K562 (cell line): ENCODE measurements at regions not wholly inside any gene's neighbourhood (a gene's known extent, or its start where the extent isn't known, plus 50 kb on each side); places are given as distances from the start of the nearest gene placed in this dataset.
A peak's percentile ranks its signal among the peaks of the same experiment; 100 is the strongest.

ENCODE experiments used
- CC2D1A ChIP-seq: fragments of 450-650 bp; IDR thresholded peaks from 2 replicates; pipeline ENCODE4 v1.6.1; 2017; ENCODE audit warnings: mild to moderate bottlenecking
- CCAR2 ChIP-seq: fragments of 200-400 bp; formaldehyde crosslinking; IDR thresholded peaks from 2 replicates; pipeline ENCODE4 v1.6.1; 2017; ENCODE audit warnings: mild to moderate bottlenecking, low read depth, low read length
- FOS ChIP-seq: IDR thresholded peaks from 3 replicates; pipeline ENCODE4 v1.6.1; 2011; ENCODE audit not compliant: insufficient read length; ENCODE audit errors: extremely low read depth
- MYNN ChIP-seq, 2 experiments: sonication (generic); formaldehyde crosslinking in 1 of 2; IDR thresholded peaks; 2 replicates each; pipeline versions ENCODE4 v1.5.0 to v1.6.1; 2016 to 2020; ENCODE audit warnings: antibody characterized with exemption in 1 of 2, missing genetic modification reagents in 1 of 2
- NCOR1 ChIP-seq: fragments of 450-650 bp; IDR thresholded peaks from 2 replicates; pipeline ENCODE4 v1.6.1; 2016; ENCODE audit warnings: mild to moderate bottlenecking, moderate library complexity
- PCBP2 ChIP-seq: fragments of 200-400 bp; formaldehyde crosslinking; IDR thresholded peaks from 2 replicates; pipeline ENCODE4 v1.6.1; 2018; ENCODE audit warnings: low read length, low read depth, mild to moderate bottlenecking, moderate library complexity; ENCODE audit not compliant: poor library complexity, severe bottlenecking
- RBFOX2 ChIP-seq: fragments of 200-400 bp; formaldehyde crosslinking; IDR thresholded peaks from 2 replicates; pipeline ENCODE4 v1.6.1; 2017; ENCODE audit warnings: low read depth, mild to moderate bottlenecking, low read length, moderate library complexity
- SMAD1 ChIP-seq: fragments of 150-350 bp; IDR thresholded peaks from 2 replicates; pipeline ENCODE4 v1.6.1; 2014; ENCODE audit warnings: low read length, low read depth; ENCODE audit not compliant: partially characterized antibody
- SRF ChIP-seq, 2 experiments: fragments of 250-450, 450-650 bp in 1 of 2; sonication (Bioruptor Pico) in 1 of 2; sonication (generic) in 1 of 2; formaldehyde crosslinking; IDR thresholded peaks; 2 replicates each; pipeline versions ENCODE4 v1.5.0 to v1.5.1; 2020 to 2022; ENCODE audit warnings: mild to moderate bottlenecking in 1 of 2, missing genetic modification reagents in 1 of 2
- TEAD1 ChIP-seq, 2 experiments: fragments of 450-650 bp in 1 of 2; sonication (generic) in 1 of 2; formaldehyde crosslinking; IDR thresholded peaks; 2 replicates each; pipeline versions ENCODE4 v1.4.0 to v1.8.0; 2020 to 2022; ENCODE audit warnings: mild to moderate bottlenecking in 2 of 2, missing genetic modification reagents in 1 of 2
- TGIF2 ChIP-seq: sonication (generic); formaldehyde crosslinking; IDR thresholded peaks from 2 replicates; pipeline ENCODE4 v1.8.1; 2022; ENCODE audit warnings: mild to moderate bottlenecking, missing genetic modification reagents, moderate library complexity
- ZNF586 ChIP-seq: fragments of 450-650 bp; formaldehyde crosslinking; conservative IDR thresholded peaks from 2 replicates; pipeline ENCODE4 v1.4.0; 2020; ENCODE audit warnings: mild to moderate bottlenecking, moderate library complexity
- TF ChIP-seq, protein P1 (sequence below): fragments of 450-650 bp; IDR thresholded peaks from 2 replicates; pipeline ENCODE4 v1.6.1; 2017; ENCODE audit warnings: antibody characterized with exemption
- TF ChIP-seq, protein P2 (sequence below): fragments of 250-450 bp; sonication (Bioruptor Pico); IDR thresholded peaks from 2 replicates; pipeline ENCODE4 v1.8.0; 2021; ENCODE audit warnings: borderline replicate concordance, mild to moderate bottlenecking, moderate library complexity; ENCODE audit not compliant: poor library complexity, severe bottlenecking

DNA sequence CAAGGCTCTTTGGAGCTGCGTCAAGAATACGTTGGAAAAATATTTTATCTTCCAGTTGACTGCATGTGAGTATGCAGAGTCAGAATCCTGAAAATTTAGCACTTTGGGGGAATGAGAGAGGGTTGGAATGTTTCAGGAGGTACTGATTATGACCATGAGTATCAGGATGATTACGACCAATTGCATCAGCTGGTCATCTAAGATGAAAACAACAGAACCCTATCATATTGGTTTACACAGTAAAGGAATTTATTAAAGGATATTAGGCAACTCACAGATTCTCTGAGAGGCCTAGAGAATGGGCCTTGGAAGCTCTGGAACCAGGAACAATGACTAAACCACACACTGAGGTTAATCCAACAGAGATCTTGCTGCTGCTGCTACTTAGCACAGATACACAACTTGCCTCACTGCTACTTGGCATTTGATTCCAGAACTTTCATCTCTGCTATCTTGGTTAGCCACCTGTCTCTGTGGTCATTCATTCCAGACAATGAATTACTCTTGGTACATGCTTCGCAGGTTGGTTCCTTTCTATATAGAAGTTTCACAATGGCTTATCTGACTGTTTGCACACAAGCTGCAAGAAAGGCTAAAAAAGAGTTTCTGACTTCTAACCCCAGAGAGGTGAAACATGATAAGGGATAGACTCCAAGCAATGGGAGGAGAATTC is 68.0 kb upstream of the CTTNBP2 start (continued):
- no peak for TF ChIP-seq MYNN (IDR thresholded peaks at IDR 0.05)
- TF ChIP-seq MYNN (CRISPR knock-in tag; IDR thresholded peaks at IDR 0.05): no peak
- no peak for TF ChIP-seq CCAR2
- no peak for TF ChIP-seq ZNF586 (CRISPR knock-in tag)
- no peak for TF ChIP-seq PCBP2
- TF ChIP-seq CC2D1A: no peak
- TF ChIP-seq TEAD1 (CRISPR knock-in tag; IDR thresholded peaks at IDR 0.05): peak in 1 of 2 experiments; percentile 65; a peak in 2 of 4 replicates
- TF ChIP-seq, protein P1, sequence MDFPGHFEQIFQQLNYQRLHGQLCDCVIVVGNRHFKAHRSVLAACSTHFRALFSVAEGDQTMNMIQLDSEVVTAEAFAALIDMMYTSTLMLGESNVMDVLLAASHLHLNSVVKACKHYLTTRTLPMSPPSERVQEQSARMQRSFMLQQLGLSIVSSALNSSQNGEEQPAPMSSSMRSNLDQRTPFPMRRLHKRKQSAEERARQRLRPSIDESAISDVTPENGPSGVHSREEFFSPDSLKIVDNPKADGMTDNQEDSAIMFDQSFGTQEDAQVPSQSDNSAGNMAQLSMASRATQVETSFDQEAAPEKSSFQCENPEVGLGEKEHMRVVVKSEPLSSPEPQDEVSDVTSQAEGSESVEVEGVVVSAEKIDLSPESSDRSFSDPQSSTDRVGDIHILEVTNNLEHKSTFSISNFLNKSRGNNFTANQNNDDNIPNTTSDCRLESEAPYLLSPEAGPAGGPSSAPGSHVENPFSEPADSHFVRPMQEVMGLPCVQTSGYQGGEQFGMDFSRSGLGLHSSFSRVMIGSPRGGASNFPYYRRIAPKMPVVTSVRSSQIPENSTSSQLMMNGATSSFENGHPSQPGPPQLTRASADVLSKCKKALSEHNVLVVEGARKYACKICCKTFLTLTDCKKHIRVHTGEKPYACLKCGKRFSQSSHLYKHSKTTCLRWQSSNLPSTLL: no peak
- TF ChIP-seq SRF (CRISPR knock-in tag; IDR thresholded peaks at IDR 0.05): no peak
- no peak for TF ChIP-seq TGIF2 (CRISPR knock-in tag)
- no peak for TF ChIP-seq FOS
- TF ChIP-seq SMAD1: no peak
- TF ChIP-seq NCOR1: peak; percentile 76
- TF ChIP-seq, protein P2, sequence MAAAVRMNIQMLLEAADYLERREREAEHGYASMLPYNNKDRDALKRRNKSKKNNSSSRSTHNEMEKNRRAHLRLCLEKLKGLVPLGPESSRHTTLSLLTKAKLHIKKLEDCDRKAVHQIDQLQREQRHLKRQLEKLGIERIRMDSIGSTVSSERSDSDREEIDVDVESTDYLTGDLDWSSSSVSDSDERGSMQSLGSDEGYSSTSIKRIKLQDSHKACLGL: no peak
- TF ChIP-seq RBFOX2: no peak
